Activated naive CD4-positive, alpha-beta T cell treated with anti-CD3 and anti-CD28 coated beads, Interleukin-2, amount 50 U/mL, for 24 hours (primary cell): ENCODE measurements at regions not wholly inside any gene's neighbourhood (a gene's known extent, or its start where the extent isn't known, plus 50 kb on each side); places are given as distances from the start of the nearest gene placed in this dataset.

ENCODE experiments used
- H3K27ac Mint-ChIP-seq: one replicate; pipeline ENCODE4 v1.8.0; 2021; ENCODE audit warnings: mild to moderate bottlenecking, mixed read lengths
- H3K27me3 Mint-ChIP-seq: one replicate; pipeline ENCODE4 v1.8.0; 2021; ENCODE audit warnings: mixed read lengths
- H3K36me3 Mint-ChIP-seq: one replicate; pipeline ENCODE4 v1.8.0; 2021; ENCODE audit warnings: mixed read lengths
- H3K4me1 Mint-ChIP-seq: one replicate; pipeline ENCODE4 v1.8.0; 2021; ENCODE audit warnings: mixed read lengths
- H3K4me3 Mint-ChIP-seq: one replicate; pipeline ENCODE4 v1.8.0; 2021; ENCODE audit warnings: mild to moderate bottlenecking, mixed read lengths
- H3K9me3 Mint-ChIP-seq: one replicate; pipeline ENCODE4 v1.8.0; 2021; ENCODE audit warnings: mixed read lengths

GRCh38 chr6:165910184-165910966 is 247.3 kb upstream of the PDE10A start:
- H3K9me3 Mint-ChIP-seq = no peaks in the 10 kb centered on the region
- no peaks in the 10 kb centered on the region for H3K36me3 Mint-ChIP-seq
- H3K4me1 Mint-ChIP-seq = no peaks in the 10 kb centered on the region
- peaks cover 4% of the 10 kb centered on the region for H3K27me3 Mint-ChIP-seq
- no peak overlapping the region for H3K27ac Mint-ChIP-seq
- H3K4me3 Mint-ChIP-seq = no peak overlapping the region

- H3K4me3 Mint-ChIP-seq = no peak overlapping the region
- no peaks in the 10 kb centered on the region for H3K36me3 Mint-ChIP-seq
- no peak overlapping the region for H3K27ac Mint-ChIP-seq
- no peaks in the 10 kb centered on the region for H3K9me3 Mint-ChIP-seq
- peaks cover 7% of the 10 kb centered on the region for H3K27me3 Mint-ChIP-seq
- no peaks in the 10 kb centered on the region for H3K4me1 Mint-ChIP-seq
Measured at GRCh38 chr6:165906736-165907135, 243.7 kb upstream of the PDE10A start.

GRCh38 chr6:165905744-165906143 is 242.7 kb upstream of the PDE10A start:
- Mint-ChIP-seq H3K4me3 (no peak overlapping the region), H3K27me3 (peaks cover 7% of the 10 kb centered on the region), H3K36me3 (no peaks in the 10 kb centered on the region), H3K9me3 (no peaks in the 10 kb centered on the region), H3K4me1 (no peaks in the 10 kb centered on the region), H3K27ac (no peak overlapping the region)

GRCh38 chr6:165900970-165901369 is 237.9 kb upstream of the PDE10A start:
- no peaks in the 10 kb centered on the region for H3K4me1 Mint-ChIP-seq

GRCh38 chr6:165899611-165900010 is 236.6 kb upstream of the PDE10A start:
- no peaks in the 10 kb centered on the region for H3K9me3 Mint-ChIP-seq
- H3K4me1 Mint-ChIP-seq = no peaks in the 10 kb centered on the region
- no peak overlapping the region for H3K4me3 Mint-ChIP-seq
- H3K27ac Mint-ChIP-seq = no peak overlapping the region
- H3K36me3 Mint-ChIP-seq = no peaks in the 10 kb centered on the region
- peaks cover 12% of the 10 kb centered on the region for H3K27me3 Mint-ChIP-seq

More at GRCh38 chr6:165900970-165901369, 237.9 kb upstream of the PDE10A start:
- Mint-ChIP-seq H3K9me3 (no peaks in the 10 kb centered on the region), H3K27me3 (peaks cover 12% of the 10 kb centered on the region), H3K27ac (no peak overlapping the region), H3K4me3 (no peak overlapping the region), H3K36me3 (no peaks in the 10 kb centered on the region)

GRCh38 chr6:165895421-165896165 is 232.6 kb upstream of the PDE10A start:
- Mint-ChIP-seq H3K27ac (no peak overlapping the region), H3K4me3 (no peak overlapping the region), H3K9me3 (no peaks in the 10 kb centered on the region), H3K4me1 (no peaks in the 10 kb centered on the region), H3K36me3 (no peaks in the 10 kb centered on the region), H3K27me3 (peaks cover 21% of the 10 kb centered on the region)

GRCh38 chr6:165894171-165894825 is 231.3 kb upstream of the PDE10A start:
- Mint-ChIP-seq H3K9me3 (no peaks in the 10 kb centered on the region), H3K27ac (no peak overlapping the region), H3K27me3 (peaks cover 24% of the 10 kb centered on the region), H3K4me3 (no peak overlapping the region), H3K4me1 (no peaks in the 10 kb centered on the region), H3K36me3 (no peaks in the 10 kb centered on the region)

- Mint-ChIP-seq H3K4me1 (no peaks in the 10 kb centered on the region), H3K4me3 (no peak overlapping the region), H3K27me3 (peaks cover 17% of the 10 kb centered on the region), H3K36me3 (no peaks in the 10 kb centered on the region), H3K9me3 (no peaks in the 10 kb centered on the region), H3K27ac (no peak overlapping the region)
Measured at GRCh38 chr6:165893431-165893830, 230.4 kb upstream of the PDE10A start.

- Mint-ChIP-seq H3K9me3 (no peaks in the 10 kb centered on the region), H3K4me1 (no peaks in the 10 kb centered on the region)
Measured at GRCh38 chr6:165891320-165891719, 228.3 kb upstream of the PDE10A start.

GRCh38 chr6:165890404-165890735 is 227.3 kb upstream of the PDE10A start:
- H3K4me3 Mint-ChIP-seq = no peak overlapping the region

More at GRCh38 chr6:165891320-165891719, 228.3 kb upstream of the PDE10A start:
- H3K27me3 Mint-ChIP-seq = peaks cover 19% of the 10 kb centered on the region
- no peaks in the 10 kb centered on the region for H3K36me3 Mint-ChIP-seq
- H3K27ac Mint-ChIP-seq = no peak overlapping the region
- H3K4me3 Mint-ChIP-seq = no peak overlapping the region

GRCh38 chr6:165889636-165890403 is 226.8 kb upstream of the PDE10A start:
- Mint-ChIP-seq H3K27ac (peak overlapping the region; percentile 66), H3K4me3 (no peak overlapping the region), H3K27me3 (peaks cover 19% of the 10 kb centered on the region), H3K36me3 (no peaks in the 10 kb centered on the region), H3K4me1 (peaks cover 5% of the 10 kb centered on the region), H3K9me3 (no peaks in the 10 kb centered on the region)

More at GRCh38 chr6:165890404-165890735, 227.3 kb upstream of the PDE10A start:
- Mint-ChIP-seq H3K27ac (no peak overlapping the region), H3K9me3 (no peaks in the 10 kb centered on the region), H3K36me3 (no peaks in the 10 kb centered on the region), H3K27me3 (peaks cover 19% of the 10 kb centered on the region), H3K4me1 (no peaks in the 10 kb centered on the region)

- no peak overlapping the region for H3K4me3 Mint-ChIP-seq
- no peaks in the 10 kb centered on the region for H3K36me3 Mint-ChIP-seq
- no peaks in the 10 kb centered on the region for H3K9me3 Mint-ChIP-seq
- H3K27ac Mint-ChIP-seq = no peak overlapping the region
- peaks cover 10% of the 10 kb centered on the region for H3K4me1 Mint-ChIP-seq
- peaks cover 17% of the 10 kb centered on the region for H3K27me3 Mint-ChIP-seq
Measured at GRCh38 chr6:165886169-165886568, 223.1 kb upstream of the PDE10A start.

GRCh38 chr6:165884813-165885765 is 222.0 kb upstream of the PDE10A start:
- Mint-ChIP-seq H3K36me3 (no peaks in the 10 kb centered on the region), H3K4me1 (peaks cover 10% of the 10 kb centered on the region), H3K9me3 (no peaks in the 10 kb centered on the region), H3K27ac (no peak overlapping the region), H3K4me3 (peak overlapping the region; percentile 77), H3K27me3 (peaks cover 14% of the 10 kb centered on the region)

- Mint-ChIP-seq H3K27me3 (peaks cover 12% of the 10 kb centered on the region), H3K9me3 (no peaks in the 10 kb centered on the region), H3K36me3 (no peaks in the 10 kb centered on the region), H3K4me1 (peaks cover 10% of the 10 kb centered on the region), H3K4me3 (no peak overlapping the region), H3K27ac (no peak overlapping the region)
Measured at GRCh38 chr6:165883851-165884640, 221.0 kb upstream of the PDE10A start.
